Activated CD8-positive, alpha-beta memory T cell treated with anti-CD3 and anti-CD28 coated beads, Interleukin-2, amount 10 ng/mL, durations not matched to agents 7 days and 5 days (primary cell): ENCODE measurements at regions not wholly inside any gene's neighbourhood (a gene's known extent, or its start where the extent isn't known, plus 50 kb on each side); places are given as distances from the start of the nearest gene placed in this dataset.

Source experiments
- ATAC-seq: fragments of 150-1000 bp; cut with Tn5 transposase; one replicate; pipeline ENCODE4 v1.10.0; 2021; ENCODE audit warnings: moderate library complexity
- CTCF ChIA-PET: fragments of 350-600 bp; sonication (Branson Sonifier 250); formaldehyde crosslinking; loops from one replicate; lab custom pipeline; 2021; ENCODE audit warnings: antibody characterized with exemption; lab: Charles Lee
- DNase-seq: peaks from one replicate; pipeline ENCODE4 v3.0.0-alpha.2; 2020
- H3K27ac Mint-ChIP-seq: one replicate; pipeline ENCODE4 v1.8.0; 2021; ENCODE audit warnings: mild to moderate bottlenecking, mixed read lengths
- H3K27me3 Mint-ChIP-seq: one replicate; pipeline ENCODE4 v1.8.0; 2021; ENCODE audit warnings: mixed read lengths
- H3K36me3 Mint-ChIP-seq: one replicate; pipeline ENCODE4 v1.8.0; 2021; ENCODE audit warnings: mild to moderate bottlenecking, mixed read lengths
- H3K4me1 Mint-ChIP-seq: one replicate; pipeline ENCODE4 v1.8.0; 2021; ENCODE audit warnings: mixed read lengths
- H3K4me3 Mint-ChIP-seq: one replicate; pipeline ENCODE4 v1.8.0; 2021; ENCODE audit warnings: mild to moderate bottlenecking, moderate library complexity, mixed read lengths
- H3K9me3 Mint-ChIP-seq: one replicate; pipeline ENCODE4 v1.8.0; 2022; ENCODE audit warnings: low read depth, mixed read lengths

DNA sequence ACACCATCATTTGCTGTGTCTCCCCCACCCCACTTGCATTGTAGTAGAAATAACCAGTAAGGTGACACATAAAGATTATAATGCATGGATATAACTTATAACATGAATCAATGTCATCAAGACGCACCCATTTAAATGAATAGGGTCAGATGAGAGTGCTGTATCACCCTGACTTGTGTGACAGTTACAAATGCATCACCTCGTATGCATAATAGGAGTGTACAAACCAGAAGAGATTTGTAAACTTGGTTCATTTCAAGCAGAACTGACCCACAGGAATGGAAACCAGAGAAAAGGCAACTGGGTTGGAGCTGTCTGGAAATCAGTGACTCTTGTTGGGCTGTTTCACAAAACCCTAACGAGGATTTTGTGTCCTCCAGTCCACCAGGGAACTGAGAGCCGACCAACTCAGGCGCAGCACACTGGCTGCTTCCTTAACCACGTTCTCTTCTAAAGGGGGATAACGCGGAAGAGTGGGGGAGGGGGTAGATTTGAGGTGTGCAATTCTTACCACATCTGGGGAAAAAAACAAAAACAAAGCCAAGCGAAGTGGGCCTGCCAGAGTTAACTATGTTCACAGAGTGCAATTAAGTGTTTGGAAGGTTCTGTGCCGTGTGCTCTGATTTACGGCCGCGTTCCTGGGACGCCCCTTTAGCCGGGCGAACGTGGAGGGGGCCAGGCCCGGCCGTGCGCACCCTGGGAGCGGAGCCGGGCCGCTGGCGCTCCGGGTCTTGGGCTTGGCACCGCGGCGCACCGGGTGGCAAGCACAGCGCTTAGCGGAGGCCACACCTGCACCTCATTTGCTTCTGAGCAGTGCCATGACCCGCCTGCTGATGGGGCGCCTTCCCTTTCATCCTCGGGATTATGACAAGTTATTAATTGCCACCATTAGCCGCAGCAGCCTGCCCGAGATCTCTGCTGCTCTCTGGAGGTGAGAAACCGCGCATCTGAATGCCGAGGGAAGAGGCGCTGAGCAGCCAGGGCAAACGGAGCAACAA, 248.8 kb upstream of the FOXD3 start:
- Mint-ChIP-seq H3K27me3 (peaks cover 44% of the 10 kb centered on the region), H3K36me3 (no peaks in the 10 kb centered on the region), H3K9me3 (no peaks in the 10 kb centered on the region), H3K4me1 (no peaks in the 10 kb centered on the region), H3K27ac (no peak overlapping the region), H3K4me3 (no peak overlapping the region)
- CTCF ChIA-PET, result no interaction called here
- DNase-seq (no peak), ATAC-seq (no peak)

- peaks cover 44% of the 10 kb centered on the region for H3K27me3 Mint-ChIP-seq
- H3K27ac Mint-ChIP-seq, result no peak overlapping the region
- DNase-seq (no peak), ATAC-seq (no peak)
- no peaks in the 10 kb centered on the region for H3K9me3 Mint-ChIP-seq
- CTCF ChIA-PET, result no interaction called here
- no peak overlapping the region for H3K4me3 Mint-ChIP-seq
- H3K36me3 Mint-ChIP-seq, result no peaks in the 10 kb centered on the region
- no peaks in the 10 kb centered on the region for H3K4me1 Mint-ChIP-seq
Observed at GRCh38 chr1:63074321-63074720, 248.0 kb upstream of the FOXD3 start.

- no peak overlapping the region for H3K4me3 Mint-ChIP-seq
- no peaks in the 10 kb centered on the region for H3K36me3 Mint-ChIP-seq
- no peak for ATAC-seq
- peaks cover 3% of the 10 kb centered on the region for H3K27me3 Mint-ChIP-seq
- CTCF ChIA-PET, result no interaction called here
- DNase-seq, result no peak
- no peak overlapping the region for H3K27ac Mint-ChIP-seq
- no peaks in the 10 kb centered on the region for H3K9me3 Mint-ChIP-seq
- no peaks in the 10 kb centered on the region for H3K4me1 Mint-ChIP-seq
Observed at GRCh38 chr1:63082766-63083165, 239.6 kb upstream of the FOXD3 start.

DNA sequence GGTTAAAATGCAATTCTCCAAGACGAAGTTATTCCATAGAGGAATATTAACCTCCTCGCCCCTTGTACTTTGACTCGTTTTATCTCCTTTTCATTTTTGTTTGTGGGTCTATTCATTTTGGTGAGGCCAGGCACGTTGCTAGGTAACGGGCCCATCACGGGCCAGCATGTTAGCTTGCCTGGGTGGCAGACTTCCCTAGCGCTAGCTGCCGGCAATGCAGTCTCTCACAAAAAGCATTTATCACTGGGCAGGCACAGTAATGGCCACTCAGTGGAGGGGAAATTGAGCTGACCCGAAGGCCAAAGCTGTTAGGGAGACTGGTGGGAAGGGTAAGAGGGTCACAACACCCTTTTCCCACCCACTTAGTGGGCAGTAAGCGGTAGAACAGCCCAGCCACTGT, 234.4 kb upstream of the FOXD3 start:
- no peaks in the 10 kb centered on the region for H3K4me1 Mint-ChIP-seq
- H3K36me3 Mint-ChIP-seq, result no peaks in the 10 kb centered on the region
- CTCF ChIA-PET, result no interaction called here
- ATAC-seq (no peak), DNase-seq (no peak)
- no peak overlapping the region for H3K4me3 Mint-ChIP-seq
- H3K9me3 Mint-ChIP-seq, result no peaks in the 10 kb centered on the region
- H3K27ac Mint-ChIP-seq, result no peak overlapping the region
- peaks cover 5% of the 10 kb centered on the region for H3K27me3 Mint-ChIP-seq

DNA sequence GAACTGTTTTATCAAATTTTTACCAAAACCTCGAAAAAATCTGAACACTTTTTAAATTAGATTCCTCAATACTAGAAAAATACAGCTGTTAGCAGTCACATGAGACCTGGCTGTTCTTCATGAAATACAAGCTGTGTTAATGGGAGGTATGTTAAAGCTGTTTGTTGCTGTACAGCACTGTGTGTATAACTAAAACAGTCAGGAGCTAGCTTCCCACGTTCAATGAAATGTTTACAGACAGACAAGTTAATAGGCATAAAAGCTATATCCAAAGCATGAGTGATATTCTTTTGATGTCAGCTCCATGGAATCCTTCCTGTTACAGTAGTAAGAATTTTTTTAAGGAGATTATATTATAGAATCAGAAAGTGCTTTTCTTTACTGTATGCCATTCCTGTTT, 223.2 kb upstream of the FOXD3 start:
- DNase-seq, result no peak
- Mint-ChIP-seq H3K27me3 (peaks cover 2% of the 10 kb centered on the region), H3K4me1 (no peaks in the 10 kb centered on the region), H3K9me3 (no peaks in the 10 kb centered on the region), H3K36me3 (no peaks in the 10 kb centered on the region), H3K27ac (no peak overlapping the region), H3K4me3 (no peak overlapping the region)
- CTCF ChIA-PET, result interaction anchor here (1.0 kb wide), 1 partner anchor 50 kb away, joined by 3 read pairs; no protein-coding TSS in a partner anchor
- ATAC-seq, result no peak

DNA sequence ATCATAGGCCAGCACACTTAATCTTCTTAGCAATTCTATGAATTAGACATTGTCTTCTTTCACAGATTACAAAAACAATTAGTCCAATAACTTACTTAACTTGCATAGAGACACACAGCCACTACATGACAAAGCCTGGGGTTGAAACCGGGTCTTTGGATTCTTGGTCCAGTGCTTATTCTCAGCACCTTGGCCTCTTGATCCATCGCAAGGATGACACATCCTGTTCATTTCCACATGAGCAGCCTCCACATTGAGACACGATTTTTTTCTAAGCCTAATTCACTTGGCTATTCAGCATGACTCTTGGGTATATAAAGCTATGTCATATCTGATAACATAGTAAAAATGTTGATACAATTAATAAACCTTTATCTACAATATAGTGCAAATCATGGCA, 221.0 kb upstream of the FOXD3 start:
- Mint-ChIP-seq H3K4me3 (no peak overlapping the region), H3K9me3 (no peaks in the 10 kb centered on the region), H3K27ac (no peak overlapping the region), H3K36me3 (no peaks in the 10 kb centered on the region), H3K27me3 (peaks cover 7% of the 10 kb centered on the region), H3K4me1 (no peaks in the 10 kb centered on the region)
- CTCF ChIA-PET, result no interaction called here
- no peak for ATAC-seq
- DNase-seq, result no peak

GRCh38 chr1:63103682-63104081, 218.7 kb upstream of the FOXD3 start:
- DNase-seq, result no peak
- CTCF ChIA-PET, result no interaction called here
- H3K27ac Mint-ChIP-seq, result no peak overlapping the region

GRCh38 chr1:63107066-63107465, 215.3 kb upstream of the FOXD3 start:
- Mint-ChIP-seq H3K36me3 (no peaks in the 10 kb centered on the region), H3K27ac (no peak overlapping the region), H3K4me1 (no peaks in the 10 kb centered on the region), H3K27me3 (peaks cover 26% of the 10 kb centered on the region), H3K9me3 (no peaks in the 10 kb centered on the region), H3K4me3 (no peak overlapping the region)
- ATAC-seq, result no peak
- CTCF ChIA-PET, result no interaction called here
- no peak for DNase-seq

More at GRCh38 chr1:63103682-63104081, 218.7 kb upstream of the FOXD3 start:
- H3K4me1 Mint-ChIP-seq, result no peaks in the 10 kb centered on the region
- no peak overlapping the region for H3K4me3 Mint-ChIP-seq
- H3K9me3 Mint-ChIP-seq, result no peaks in the 10 kb centered on the region
- H3K36me3 Mint-ChIP-seq, result no peaks in the 10 kb centered on the region
- ATAC-seq, result no peak
- peaks cover 18% of the 10 kb centered on the region for H3K27me3 Mint-ChIP-seq

DNA sequence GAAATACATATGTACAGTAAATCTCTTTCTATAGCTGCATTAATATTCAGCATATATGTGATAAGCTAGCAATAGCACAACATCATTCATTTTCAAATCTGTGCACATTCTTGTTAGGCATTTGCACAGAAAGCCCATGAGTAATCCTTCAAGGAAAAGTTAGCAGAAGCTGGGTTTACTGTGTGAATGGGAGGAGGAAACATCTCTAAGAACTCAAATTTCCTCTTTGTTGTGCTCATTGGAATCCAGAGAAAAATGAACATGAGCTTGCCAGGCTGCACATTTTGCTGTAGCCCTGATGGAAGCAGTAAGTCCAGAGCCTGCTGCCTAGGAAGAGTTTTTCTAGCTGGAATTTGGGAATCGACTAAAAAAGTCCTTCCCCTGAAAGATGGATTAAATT, 214.2 kb upstream of the FOXD3 start:
- CTCF ChIA-PET, result no interaction called here
- peaks cover 32% of the 10 kb centered on the region for H3K27me3 Mint-ChIP-seq
- no peak overlapping the region for H3K4me3 Mint-ChIP-seq
- H3K27ac Mint-ChIP-seq, result no peak overlapping the region
- H3K36me3 Mint-ChIP-seq, result no peaks in the 10 kb centered on the region
- DNase-seq (no peak), ATAC-seq (no peak)
- H3K9me3 Mint-ChIP-seq, result no peaks in the 10 kb centered on the region
- H3K4me1 Mint-ChIP-seq, result peaks cover 4% of the 10 kb centered on the region

DNA sequence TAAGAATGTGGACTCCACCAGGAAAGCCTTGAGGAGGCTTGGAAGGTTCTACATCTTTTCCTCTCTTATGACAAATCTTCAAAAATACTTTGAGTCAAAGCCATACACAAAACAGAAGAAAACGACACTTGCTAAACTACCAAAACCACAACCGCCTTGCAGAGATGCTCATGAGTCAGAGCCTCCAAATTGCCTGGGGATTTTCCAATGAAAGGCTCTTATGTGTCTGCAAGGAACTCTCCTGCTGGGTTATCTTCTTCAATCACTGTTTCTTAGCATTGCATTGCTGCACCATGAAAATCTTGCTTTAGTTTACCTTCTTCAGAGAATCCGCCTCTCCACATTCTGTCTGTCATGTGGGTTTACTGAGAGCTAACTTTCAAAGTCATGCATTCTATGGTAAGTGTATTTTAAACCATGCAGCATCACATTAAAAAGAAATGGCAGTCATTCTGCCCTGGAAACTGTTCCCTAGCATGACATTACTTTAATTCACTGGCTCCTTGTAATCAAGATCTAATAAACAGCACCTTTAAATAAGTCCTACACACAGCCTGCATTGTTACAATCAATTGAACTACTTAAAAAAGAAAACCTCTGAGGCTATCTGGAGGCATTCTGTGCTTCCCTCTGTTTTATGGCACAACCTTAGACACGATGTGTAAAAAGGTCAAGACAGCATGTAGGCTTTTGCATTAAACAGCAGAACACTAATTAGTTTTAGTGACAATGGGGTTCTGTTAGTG, 210.0 kb upstream of the FOXD3 start:
- peaks cover 4% of the 10 kb centered on the region for H3K4me1 Mint-ChIP-seq
- H3K9me3 Mint-ChIP-seq, result no peaks in the 10 kb centered on the region
- ATAC-seq (peak; percentile 27), DNase-seq (peak; percentile 41)
- H3K27me3 Mint-ChIP-seq, result peaks cover 25% of the 10 kb centered on the region
- H3K27ac Mint-ChIP-seq, result no peak overlapping the region
- no peak overlapping the region for H3K4me3 Mint-ChIP-seq
- CTCF ChIA-PET, result no interaction called here
- H3K36me3 Mint-ChIP-seq, result no peaks in the 10 kb centered on the region

- Mint-ChIP-seq H3K4me3 (no peak overlapping the region), H3K27ac (no peak overlapping the region), H3K9me3 (no peaks in the 10 kb centered on the region), H3K4me1 (peaks cover 4% of the 10 kb centered on the region), H3K36me3 (no peaks in the 10 kb centered on the region), H3K27me3 (peaks cover 14% of the 10 kb centered on the region)
- no peak for DNase-seq
- no peak for ATAC-seq
- CTCF ChIA-PET, result no interaction called here
Observed at GRCh38 chr1:63115527-63115926, 206.8 kb upstream of the FOXD3 start.

GRCh38 chr1:63116016-63116415, 206.4 kb upstream of the FOXD3 start:
- Mint-ChIP-seq H3K4me3 (no peak overlapping the region), H3K27me3 (peaks cover 14% of the 10 kb centered on the region), H3K36me3 (no peaks in the 10 kb centered on the region), H3K4me1 (peaks cover 4% of the 10 kb centered on the region), H3K9me3 (no peaks in the 10 kb centered on the region), H3K27ac (no peak overlapping the region)
- DNase-seq, result no peak
- ATAC-seq, result no peak
- CTCF ChIA-PET, result no interaction called here

DNA sequence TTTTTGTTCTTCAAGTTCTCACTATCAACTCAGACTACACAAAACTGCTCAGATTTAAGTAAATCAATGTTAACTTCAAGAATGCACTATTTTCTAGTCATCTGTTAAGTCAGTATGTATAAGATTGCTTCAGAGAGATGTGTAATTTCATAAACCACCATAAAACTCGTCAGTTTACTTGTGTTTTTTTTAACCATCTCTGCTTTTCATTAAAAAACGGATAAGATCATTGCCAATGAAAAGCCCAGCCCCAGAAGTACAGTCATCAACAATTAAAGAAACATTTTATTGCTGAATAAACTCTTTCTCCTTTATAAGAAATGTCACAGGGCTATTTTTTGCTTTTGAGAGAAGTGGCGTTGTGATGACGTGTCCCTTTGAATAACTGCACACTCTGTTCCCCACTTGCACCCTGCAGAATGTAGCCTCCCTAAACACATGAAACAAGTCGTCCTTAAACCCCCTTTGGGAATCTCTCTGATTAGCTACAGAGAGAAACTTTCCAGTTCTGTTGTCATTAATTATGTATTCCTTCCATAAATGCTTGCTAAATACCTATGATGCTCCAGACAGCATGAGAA, 202.7 kb upstream of the FOXD3 start:
- DNase-seq (no peak), ATAC-seq (no peak)
- Mint-ChIP-seq H3K27me3 (peaks cover 13% of the 10 kb centered on the region), H3K36me3 (no peaks in the 10 kb centered on the region), H3K27ac (no peak overlapping the region), H3K4me3 (no peak overlapping the region), H3K4me1 (peaks cover 2% of the 10 kb centered on the region), H3K9me3 (no peaks in the 10 kb centered on the region)
- CTCF ChIA-PET, result no interaction called here
